ENCODE measurements at regions not wholly inside any gene's neighbourhood (a gene's known extent, or its start where the extent isn't known, plus 50 kb on each side); places are given as distances from the start of the nearest gene placed in this dataset.

DNA sequence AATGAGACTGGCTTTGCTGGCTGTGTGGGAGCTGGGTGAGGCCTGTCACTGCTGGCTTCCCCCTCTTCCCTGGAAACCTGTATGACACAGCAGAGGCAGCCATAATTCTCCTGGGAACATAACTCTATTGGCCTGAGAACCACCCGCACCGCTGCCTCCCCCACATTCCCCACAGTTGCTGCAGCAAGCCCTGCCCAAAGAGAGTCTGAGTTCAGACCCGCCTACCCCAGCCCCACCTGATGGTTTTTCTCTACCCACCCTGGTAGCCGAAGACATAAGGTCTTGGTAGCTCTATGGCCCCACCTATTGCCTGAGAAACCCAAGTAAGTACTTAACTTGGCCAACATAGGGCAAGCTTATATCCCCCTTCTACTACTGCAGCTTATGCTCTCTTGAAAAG, 174.8 kb downstream of the C11orf91 start:
- TF ChIP-seq, protein P1, sequence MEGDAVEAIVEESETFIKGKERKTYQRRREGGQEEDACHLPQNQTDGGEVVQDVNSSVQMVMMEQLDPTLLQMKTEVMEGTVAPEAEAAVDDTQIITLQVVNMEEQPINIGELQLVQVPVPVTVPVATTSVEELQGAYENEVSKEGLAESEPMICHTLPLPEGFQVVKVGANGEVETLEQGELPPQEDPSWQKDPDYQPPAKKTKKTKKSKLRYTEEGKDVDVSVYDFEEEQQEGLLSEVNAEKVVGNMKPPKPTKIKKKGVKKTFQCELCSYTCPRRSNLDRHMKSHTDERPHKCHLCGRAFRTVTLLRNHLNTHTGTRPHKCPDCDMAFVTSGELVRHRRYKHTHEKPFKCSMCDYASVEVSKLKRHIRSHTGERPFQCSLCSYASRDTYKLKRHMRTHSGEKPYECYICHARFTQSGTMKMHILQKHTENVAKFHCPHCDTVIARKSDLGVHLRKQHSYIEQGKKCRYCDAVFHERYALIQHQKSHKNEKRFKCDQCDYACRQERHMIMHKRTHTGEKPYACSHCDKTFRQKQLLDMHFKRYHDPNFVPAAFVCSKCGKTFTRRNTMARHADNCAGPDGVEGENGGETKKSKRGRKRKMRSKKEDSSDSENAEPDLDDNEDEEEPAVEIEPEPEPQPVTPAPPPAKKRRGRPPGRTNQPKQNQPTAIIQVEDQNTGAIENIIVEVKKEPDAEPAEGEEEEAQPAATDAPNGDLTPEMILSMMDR (tag by site-specific recombination; IDR thresholded peaks at IDR 0.05), result no peak
- TF ChIP-seq ZNF549 (tag by site-specific recombination; IDR thresholded peaks at IDR 0.05) (no peak), ZNF121 (tag by site-specific recombination; IDR thresholded peaks at IDR 0.05) (no peak), ZNF664 (tag by site-specific recombination; IDR thresholded peaks at IDR 0.05) (no peak), HOXA7 (CRISPR knock-in tag; IDR thresholded peaks at IDR 0.05; ENCODE audit: borderline replicate concordance) (no peak), ZNF138 (tag by site-specific recombination; IDR thresholded peaks at IDR 0.05; ENCODE audit: borderline replicate concordance) (no peak), ZNF544 (tag by site-specific recombination; IDR thresholded peaks at IDR 0.05) (no peak), PBX3 (CRISPR knock-in tag; IDR thresholded peaks at IDR 0.05) (no peak), SETDB1 (IDR thresholded peaks at IDR 0.05; ENCODE audit: insufficient read length, low read length) (no peak), ZBTB20 (tag by site-specific recombination; IDR thresholded peaks at IDR 0.05) (no peak)
- TF ChIP-seq, protein P2, sequence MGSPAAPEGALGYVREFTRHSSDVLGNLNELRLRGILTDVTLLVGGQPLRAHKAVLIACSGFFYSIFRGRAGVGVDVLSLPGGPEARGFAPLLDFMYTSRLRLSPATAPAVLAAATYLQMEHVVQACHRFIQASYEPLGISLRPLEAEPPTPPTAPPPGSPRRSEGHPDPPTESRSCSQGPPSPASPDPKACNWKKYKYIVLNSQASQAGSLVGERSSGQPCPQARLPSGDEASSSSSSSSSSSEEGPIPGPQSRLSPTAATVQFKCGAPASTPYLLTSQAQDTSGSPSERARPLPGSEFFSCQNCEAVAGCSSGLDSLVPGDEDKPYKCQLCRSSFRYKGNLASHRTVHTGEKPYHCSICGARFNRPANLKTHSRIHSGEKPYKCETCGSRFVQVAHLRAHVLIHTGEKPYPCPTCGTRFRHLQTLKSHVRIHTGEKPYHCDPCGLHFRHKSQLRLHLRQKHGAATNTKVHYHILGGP (tag by site-specific recombination; IDR thresholded peaks at IDR 0.05), result no peak
- TF ChIP-seq, protein P3, sequence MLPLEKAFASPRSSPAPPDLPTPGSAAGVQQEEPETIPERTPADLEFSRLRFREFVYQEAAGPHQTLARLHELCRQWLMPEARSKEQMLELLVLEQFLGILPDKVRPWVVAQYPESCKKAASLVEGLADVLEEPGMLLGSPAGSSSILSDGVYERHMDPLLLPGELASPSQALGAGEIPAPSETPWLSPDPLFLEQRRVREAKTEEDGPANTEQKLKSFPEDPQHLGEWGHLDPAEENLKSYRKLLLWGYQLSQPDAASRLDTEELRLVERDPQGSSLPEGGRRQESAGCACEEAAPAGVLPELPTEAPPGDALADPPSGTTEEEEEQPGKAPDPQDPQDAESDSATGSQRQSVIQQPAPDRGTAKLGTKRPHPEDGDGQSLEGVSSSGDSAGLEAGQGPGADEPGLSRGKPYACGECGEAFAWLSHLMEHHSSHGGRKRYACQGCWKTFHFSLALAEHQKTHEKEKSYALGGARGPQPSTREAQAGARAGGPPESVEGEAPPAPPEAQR (tag by site-specific recombination; IDR thresholded peaks at IDR 0.05), result no peak

All from HEK293 (cell line).